Trophoblast cell (in vitro differentiated cells and primary cell): ENCODE measurements at regions not wholly inside any gene's neighbourhood (a gene's known extent, or its start where the extent isn't known, plus 50 kb on each side); places are given as distances from the start of the nearest gene placed in this dataset.

ENCODE experiments used
- DNase-seq, 2 donors: peaks; one replicate each; pipeline ENCODE4 v3.0.0-alpha.2; 2016
- H2AFZ ChIP-seq: 2 replicates; pipeline ENCODE4 v1.6.1; 2013; ENCODE audit warnings: low read length, moderate library complexity, mild to moderate bottlenecking; ENCODE audit not compliant: insufficient read depth, poor library complexity
- H2AK5ac ChIP-seq: 2 replicates; pipeline ENCODE4 v1.6.1; 2013; ENCODE audit warnings: mild to moderate bottlenecking, low read length
- H2BK120ac ChIP-seq: 2 replicates; pipeline ENCODE4 v1.6.1; 2013; ENCODE audit warnings: low read length, mild to moderate bottlenecking, moderate library complexity; ENCODE audit not compliant: insufficient read depth, poor library complexity
- H2BK12ac ChIP-seq: 2 replicates; pipeline ENCODE4 v1.6.1; 2013; ENCODE audit warnings: mild to moderate bottlenecking, low read length, moderate library complexity
- H2BK5ac ChIP-seq: 2 replicates; pipeline ENCODE4 v1.6.1; 2013; ENCODE audit warnings: low read length, low read depth, moderate library complexity, mild to moderate bottlenecking; ENCODE audit not compliant: poor library complexity
- H3K14ac ChIP-seq: 2 replicates; pipeline ENCODE4 v1.6.1; 2013; ENCODE audit warnings: mild to moderate bottlenecking, low read length
- H3K18ac ChIP-seq: 2 replicates; pipeline ENCODE4 v1.6.1; 2013; ENCODE audit warnings: mild to moderate bottlenecking, low read length
- H3K23ac ChIP-seq: 2 replicates; pipeline ENCODE4 v1.6.1; 2013; ENCODE audit warnings: low read length
- H3K27ac ChIP-seq: 2 replicates; pipeline ENCODE4 v1.5.1; 2013; ENCODE audit warnings: low read depth, mild to moderate bottlenecking, inconsistent platforms, low read length, moderate library complexity
- H3K27me3 ChIP-seq: 2 replicates; pipeline ENCODE4 v1.6.1; 2013; ENCODE audit warnings: inconsistent platforms, mild to moderate bottlenecking, low read length, moderate library complexity; ENCODE audit not compliant: insufficient read depth
- H3K36me3 ChIP-seq, 2 experiments: 1 replicate in 1 of 2; 2 replicates in 1 of 2; pipeline ENCODE4 v1.6.1; 2013; ENCODE audit warnings: low read length in 2 of 2, mild to moderate bottlenecking in 2 of 2, moderate library complexity in 1 of 2; ENCODE audit not compliant: insufficient read depth in 2 of 2, control insufficient read depth in 1 of 2
- H3K4ac ChIP-seq: 2 replicates; pipeline ENCODE4 v1.6.1; 2013; ENCODE audit warnings: low read depth, mild to moderate bottlenecking, low read length, moderate library complexity
- H3K4me1 ChIP-seq, 2 experiments: 1 replicate in 1 of 2; 2 replicates in 1 of 2; pipeline ENCODE4 v1.6.1; 2013; ENCODE audit warnings: low read length in 2 of 2, mild to moderate bottlenecking in 2 of 2, moderate library complexity in 1 of 2; ENCODE audit not compliant: insufficient read depth in 2 of 2, control insufficient read depth in 1 of 2
- H3K4me2 ChIP-seq: 2 replicates; pipeline ENCODE4 v1.6.1; 2013; ENCODE audit warnings: inconsistent platforms, mild to moderate bottlenecking, low read length, moderate library complexity
- H3K4me3 ChIP-seq: 2 replicates; pipeline ENCODE4 v1.5.1; 2013; ENCODE audit warnings: mild to moderate bottlenecking, low read depth, low read length, inconsistent platforms
- H3K79me1 ChIP-seq: one replicate; pipeline ENCODE4 v1.6.1; 2013; ENCODE audit warnings: low read length
- H3K79me2 ChIP-seq: 2 replicates; pipeline ENCODE4 v1.6.1; 2013; ENCODE audit warnings: low read length, mild to moderate bottlenecking; ENCODE audit not compliant: control insufficient read depth, insufficient read depth, poor library complexity
- H3K9ac ChIP-seq: 2 replicates; pipeline ENCODE4 v1.6.1; 2013; ENCODE audit warnings: mild to moderate bottlenecking, low read length
- H3K9me3 ChIP-seq: 2 replicates; pipeline ENCODE4 v1.6.1; 2013; ENCODE audit warnings: low read depth, mild to moderate bottlenecking, control low read depth, inconsistent platforms, low read length; ENCODE audit not compliant: insufficient read depth
- H4K12ac ChIP-seq: 2 replicates; pipeline ENCODE4 v1.6.1; 2013; ENCODE audit warnings: low read depth, mild to moderate bottlenecking, low read length, moderate library complexity
- H4K8ac ChIP-seq: 2 replicates; pipeline ENCODE4 v1.6.1; 2013; ENCODE audit warnings: low read depth, mild to moderate bottlenecking, low read length, moderate library complexity
- H4K91ac ChIP-seq: one replicate; pipeline ENCODE4 v1.6.1; 2013; ENCODE audit warnings: low read depth, mild to moderate bottlenecking, low read length, moderate library complexity
- WGBS: extraction: QIAGEN DNeasy Blood & Tissue Kit; methylation state at CpG from one replicate; pipeline ENCODE4 v1.1.7; 2013; ENCODE audit warnings: missing lambda C conversion rate; ENCODE audit not compliant: insufficient read length, insufficient coverage; ENCODE audit errors: extremely low coverage; 5-methylcytosine and 5-hydroxymethylcytosine counted together

DNA sequence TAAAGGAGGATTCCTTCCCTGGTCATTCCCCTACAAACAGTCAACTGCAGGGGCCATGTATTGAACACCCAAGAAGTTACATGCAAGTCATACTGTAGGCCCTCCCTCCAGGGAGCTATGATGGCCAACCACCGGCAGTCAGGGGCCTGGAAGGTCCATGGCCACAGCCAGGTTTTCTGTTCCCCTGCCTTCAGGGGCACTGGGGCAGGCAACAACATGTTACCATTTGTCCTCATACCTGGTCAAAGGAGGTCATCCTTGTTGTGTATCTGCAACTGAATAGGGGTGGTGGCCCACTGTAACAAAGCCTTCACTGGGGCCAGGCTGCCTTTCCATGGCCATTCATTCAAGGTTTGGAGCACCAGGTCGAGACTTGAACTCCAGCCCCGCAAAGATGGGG is 433.6 kb downstream of the DYNC2H1 start:
- no peak overlapping the region for H3K27ac ChIP-seq
- no peaks in the 10 kb centered on the region for H3K4me1 ChIP-seq
- H2BK12ac ChIP-seq: no peak overlapping the region
- H4K91ac ChIP-seq: no peak overlapping the region
- no peaks in the 10 kb centered on the region for H3K27me3 ChIP-seq
- no peak overlapping the region for H2BK5ac ChIP-seq
- no peak overlapping the region for H3K4me2 ChIP-seq
- no peaks in the 10 kb centered on the region for H3K36me3 ChIP-seq
- no peaks in the 10 kb centered on the region for H3K79me2 ChIP-seq
- H3K18ac ChIP-seq: no peak overlapping the region
- no peak overlapping the region for H3K23ac ChIP-seq
- H3K9ac ChIP-seq: no peak overlapping the region
- H3K4ac ChIP-seq: no peak overlapping the region
- H4K8ac ChIP-seq: no peak overlapping the region
- DNase-seq: no peak
- no peaks in the 10 kb centered on the region for H3K79me1 ChIP-seq
- H3K4me3 ChIP-seq: no peak overlapping the region
- H2AFZ ChIP-seq: no peak overlapping the region
- H3K14ac ChIP-seq: no peak overlapping the region
- H4K12ac ChIP-seq: no peak overlapping the region
- H3K9me3 ChIP-seq: peaks cover 13% of the 10 kb centered on the region
- no peak overlapping the region for H2BK120ac ChIP-seq
- H2AK5ac ChIP-seq: no peak overlapping the region
- no CpG with 5 or more reads among the region's 3 CpGs for WGBS

DNA sequence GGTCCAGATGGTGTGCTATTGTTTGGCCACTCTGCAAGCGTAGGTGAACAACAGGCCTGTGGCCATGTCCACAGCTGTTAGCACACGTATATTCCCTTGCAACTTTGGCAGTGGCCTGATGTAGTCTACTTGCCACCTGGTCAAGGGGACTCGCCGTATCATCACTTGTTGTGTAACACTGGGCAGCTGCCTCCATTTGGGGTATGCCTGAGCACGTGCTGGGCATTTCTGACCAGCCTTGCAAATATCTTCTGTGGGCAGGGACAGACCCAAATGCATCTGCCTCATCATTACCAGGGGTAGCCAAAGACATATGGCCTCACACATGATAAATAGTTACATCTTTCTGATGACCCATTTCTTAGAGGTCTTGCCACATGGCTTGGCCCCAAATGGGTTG is 434.2 kb downstream of the DYNC2H1 start:
- Histone ChIP-seq H3K4ac (no peak overlapping the region), H3K27me3 (no peaks in the 10 kb centered on the region), H3K79me2 (no peaks in the 10 kb centered on the region), H4K8ac (no peak overlapping the region), H2BK5ac (no peak overlapping the region), H3K4me2 (no peak overlapping the region), H2AK5ac (no peak overlapping the region), H3K23ac (no peak overlapping the region), H3K9me3 (peaks cover 13% of the 10 kb centered on the region), H3K9ac (no peak overlapping the region), H3K18ac (no peak overlapping the region), H3K4me1 (no peaks in the 10 kb centered on the region), H4K12ac (no peak overlapping the region), H4K91ac (no peak overlapping the region), H2BK12ac (no peak overlapping the region), H2BK120ac (no peak overlapping the region), H3K79me1 (no peaks in the 10 kb centered on the region), H3K36me3 (no peaks in the 10 kb centered on the region), H3K14ac (no peak overlapping the region), H3K27ac (no peak overlapping the region), H3K4me3 (no peak overlapping the region), H2AFZ (no peak overlapping the region)
- DNase-seq: no peak
- WGBS: no CpG with 5 or more reads among the region's 5 CpGs

DNA sequence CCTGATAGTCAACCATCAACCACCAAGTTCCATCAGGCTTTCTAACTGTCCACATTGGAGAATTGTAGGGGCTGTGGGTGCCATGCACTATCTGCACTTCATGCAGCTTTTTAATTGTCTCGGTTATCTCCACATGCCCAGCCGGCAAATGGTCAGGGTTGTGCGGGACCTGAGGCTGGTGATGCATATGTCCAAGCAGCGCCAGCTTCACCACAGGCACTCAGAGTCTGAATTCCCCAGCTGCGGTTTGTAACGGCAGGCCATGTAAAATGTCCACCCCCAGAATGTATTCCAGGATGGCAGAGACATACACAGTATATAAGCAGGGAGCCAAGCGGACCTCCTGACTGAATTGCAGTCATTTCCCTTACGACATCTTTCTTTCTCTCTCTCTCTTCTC is 435.6 kb downstream of the DYNC2H1 start:
- no peaks in the 10 kb centered on the region for H3K79me1 ChIP-seq
- no peak overlapping the region for H4K12ac ChIP-seq
- H3K9ac ChIP-seq: no peak overlapping the region
- no peak overlapping the region for H3K4me2 ChIP-seq
- WGBS: no CpG with 5 or more reads among the region's 8 CpGs
- no peaks in the 10 kb centered on the region for H3K4me1 ChIP-seq
- no peaks in the 10 kb centered on the region for H3K36me3 ChIP-seq
- H3K4me3 ChIP-seq: no peak overlapping the region
- no peak overlapping the region for H2BK12ac ChIP-seq
- H3K27me3 ChIP-seq: no peaks in the 10 kb centered on the region
- H3K23ac ChIP-seq: no peak overlapping the region
- H3K79me2 ChIP-seq: no peaks in the 10 kb centered on the region
- H4K8ac ChIP-seq: no peak overlapping the region
- no peak overlapping the region for H2BK120ac ChIP-seq
- no peak overlapping the region for H2BK5ac ChIP-seq
- H3K18ac ChIP-seq: no peak overlapping the region
- no peak overlapping the region for H4K91ac ChIP-seq
- no peak overlapping the region for H2AK5ac ChIP-seq
- DNase-seq: no peak
- H3K27ac ChIP-seq: no peak overlapping the region
- no peak overlapping the region for H3K4ac ChIP-seq
- H3K14ac ChIP-seq: no peak overlapping the region
- H2AFZ ChIP-seq: no peak overlapping the region
- H3K9me3 ChIP-seq: peaks cover 13% of the 10 kb centered on the region

DNA sequence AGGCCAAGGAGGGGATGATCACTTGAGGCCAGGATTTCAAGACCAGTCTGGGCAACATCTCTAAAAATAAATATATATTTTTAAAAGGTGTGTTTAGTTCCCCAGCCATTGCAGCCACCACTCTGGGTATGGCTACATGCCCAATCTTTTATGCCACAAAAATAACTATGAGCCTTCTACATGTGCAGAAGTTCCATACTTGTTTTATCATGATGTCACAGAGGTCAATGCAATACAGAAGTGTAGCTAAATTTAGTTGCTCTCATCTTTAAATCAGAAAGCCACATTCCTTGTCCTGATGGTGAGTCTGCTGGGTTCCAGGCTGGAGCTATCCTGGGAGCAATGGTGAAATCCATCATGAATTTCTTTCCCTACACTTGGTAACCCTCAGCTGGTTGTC is 436.3 kb downstream of the DYNC2H1 start:
- Histone ChIP-seq H2AK5ac (no peak overlapping the region), H2BK120ac (no peak overlapping the region), H3K4me1 (no peaks in the 10 kb centered on the region), H3K79me2 (no peaks in the 10 kb centered on the region), H2AFZ (no peak overlapping the region), H3K9ac (no peak overlapping the region), H3K4me2 (no peak overlapping the region), H3K4ac (no peak overlapping the region), H3K14ac (no peak overlapping the region), H3K27ac (no peak overlapping the region), H3K79me1 (no peaks in the 10 kb centered on the region), H3K27me3 (no peaks in the 10 kb centered on the region), H2BK12ac (no peak overlapping the region), H4K12ac (no peak overlapping the region), H3K36me3 (no peaks in the 10 kb centered on the region), H3K18ac (no peak overlapping the region), H2BK5ac (no peak overlapping the region), H4K91ac (no peak overlapping the region), H3K4me3 (no peak overlapping the region), H3K23ac (no peak overlapping the region), H4K8ac (no peak overlapping the region), H3K9me3 (peaks cover 13% of the 10 kb centered on the region)
- no peak for DNase-seq

- H2BK12ac ChIP-seq: no peak overlapping the region
- no peak overlapping the region for H2BK5ac ChIP-seq
- no CpG with 5 or more reads among the region's 2 CpGs for WGBS
- no peaks in the 10 kb centered on the region for H3K36me3 ChIP-seq
- no peak overlapping the region for H3K23ac ChIP-seq
- no peak for DNase-seq
- no peak overlapping the region for H3K14ac ChIP-seq
- H2AK5ac ChIP-seq: no peak overlapping the region
- no peak overlapping the region for H3K4ac ChIP-seq
- no peak overlapping the region for H4K12ac ChIP-seq
- no peak overlapping the region for H3K27ac ChIP-seq
- no peak overlapping the region for H3K4me3 ChIP-seq
- no peak overlapping the region for H3K4me2 ChIP-seq
- no peaks in the 10 kb centered on the region for H3K79me2 ChIP-seq
- no peak overlapping the region for H3K18ac ChIP-seq
- peaks cover 10% of the 10 kb centered on the region for H3K9me3 ChIP-seq
- no peak overlapping the region for H2BK120ac ChIP-seq
- H4K8ac ChIP-seq: no peak overlapping the region
- H3K9ac ChIP-seq: no peak overlapping the region
- no peak overlapping the region for H4K91ac ChIP-seq
- no peaks in the 10 kb centered on the region for H3K27me3 ChIP-seq
- H3K79me1 ChIP-seq: no peaks in the 10 kb centered on the region
- no peaks in the 10 kb centered on the region for H3K4me1 ChIP-seq
- H2AFZ ChIP-seq: no peak overlapping the region
Measured at GRCh38 chr11:103546236-103546635, 437.0 kb downstream of the DYNC2H1 start.
